PC-9 (cell line): ENCODE measurements at regions not wholly inside any gene's neighbourhood (a gene's known extent, or its start where the extent isn't known, plus 50 kb on each side); places are given as distances from the start of the nearest gene placed in this dataset.

Source experiments
- EZH2 ChIP-seq: fragments of 200-600 bp; sonication (generic); IDR thresholded peaks from 2 replicates; pipeline ENCODE4 v1.8.0; 2017; ENCODE audit warnings: antibody characterized with exemption, low read depth
- TF ChIP-seq, protein P1 (sequence below): fragments of 200-600 bp; sonication (generic); conservative IDR thresholded peaks from 2 replicates; pipeline ENCODE4 v1.6.1; 2017; ENCODE audit warnings: mixed run types, antibody characterized with exemption, mild to moderate bottlenecking, moderate library complexity

DNA sequence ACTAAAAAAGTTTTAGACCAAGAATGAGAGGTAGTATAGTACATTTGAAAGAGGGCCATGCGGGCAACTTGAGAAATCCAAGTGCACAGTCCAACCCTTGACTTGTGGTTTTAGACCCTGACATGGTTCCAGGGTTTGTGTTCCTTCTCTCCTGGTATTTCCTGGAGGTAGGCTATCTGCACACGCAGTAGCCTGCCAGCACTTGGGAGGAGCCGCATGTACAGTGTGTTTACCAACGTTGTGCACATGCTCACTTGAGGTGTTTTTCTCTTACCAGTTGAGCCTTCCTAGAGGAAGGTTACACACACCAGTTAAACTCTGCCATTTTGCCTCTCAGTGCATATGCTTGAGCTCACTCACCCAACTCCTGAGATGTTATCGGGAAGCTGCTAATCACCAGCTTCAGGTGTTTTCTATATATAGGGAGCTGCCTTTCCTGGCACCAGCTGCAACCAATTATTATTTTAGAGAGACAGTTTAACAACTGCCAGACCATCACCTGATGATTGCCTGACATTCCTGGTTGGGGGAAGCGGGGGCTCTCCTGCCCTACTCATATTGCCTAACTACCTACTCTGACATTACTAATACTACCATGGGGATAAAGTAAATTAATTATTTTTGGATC lies 593.4 kb upstream of the TUSC1 start:
- TF ChIP-seq, protein P1, sequence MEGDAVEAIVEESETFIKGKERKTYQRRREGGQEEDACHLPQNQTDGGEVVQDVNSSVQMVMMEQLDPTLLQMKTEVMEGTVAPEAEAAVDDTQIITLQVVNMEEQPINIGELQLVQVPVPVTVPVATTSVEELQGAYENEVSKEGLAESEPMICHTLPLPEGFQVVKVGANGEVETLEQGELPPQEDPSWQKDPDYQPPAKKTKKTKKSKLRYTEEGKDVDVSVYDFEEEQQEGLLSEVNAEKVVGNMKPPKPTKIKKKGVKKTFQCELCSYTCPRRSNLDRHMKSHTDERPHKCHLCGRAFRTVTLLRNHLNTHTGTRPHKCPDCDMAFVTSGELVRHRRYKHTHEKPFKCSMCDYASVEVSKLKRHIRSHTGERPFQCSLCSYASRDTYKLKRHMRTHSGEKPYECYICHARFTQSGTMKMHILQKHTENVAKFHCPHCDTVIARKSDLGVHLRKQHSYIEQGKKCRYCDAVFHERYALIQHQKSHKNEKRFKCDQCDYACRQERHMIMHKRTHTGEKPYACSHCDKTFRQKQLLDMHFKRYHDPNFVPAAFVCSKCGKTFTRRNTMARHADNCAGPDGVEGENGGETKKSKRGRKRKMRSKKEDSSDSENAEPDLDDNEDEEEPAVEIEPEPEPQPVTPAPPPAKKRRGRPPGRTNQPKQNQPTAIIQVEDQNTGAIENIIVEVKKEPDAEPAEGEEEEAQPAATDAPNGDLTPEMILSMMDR, result no peak
- TF ChIP-seq EZH2, result no peak
